ENCODE measurements at regions not wholly inside any gene's neighbourhood (a gene's known extent, or its start where the extent isn't known, plus 50 kb on each side); places are given as distances from the start of the nearest gene placed in this dataset.

- TF ChIP-seq CTCF (IDR thresholded peaks at IDR 0.05) (no peak), POLR2A (IDR thresholded peaks at IDR 0.05) (no peak)
These were observed 50.6 kb upstream of the EHBP1 start for GRCh38 chr2:62654876-62655359.

All from body of pancreas (tissue), 4 donors.